Kidney (tissue), 13 donors: ENCODE measurements at regions not wholly inside any gene's neighbourhood (a gene's known extent, or its start where the extent isn't known, plus 50 kb on each side); places are given as distances from the start of the nearest gene placed in this dataset.

Source experiments
- DNase-seq, 5 donors: peaks; one replicate each; pipeline ENCODE4 v3.0.0-alpha.2; 2013 to 2020
- FAIRE-seq: peaks from 2 replicates; lab custom pipeline; 2012; peaks lifted over from hg19 to GRCh38; lab: Jason Lieb, UNC
- H3K27ac ChIP-seq, 2 donors: one replicate each; pipeline ENCODE4 v1.7.0; 2013; ENCODE audit warnings: low read depth in 2 of 2, low read length in 2 of 2, inconsistent platforms in 1 of 2
- H3K27me3 ChIP-seq: one replicate; pipeline ENCODE4 v1.7.1; 2013; ENCODE audit warnings: low read length, inconsistent platforms; ENCODE audit not compliant: control insufficient read depth, insufficient read depth
- H3K36me3 ChIP-seq, 3 donors: one replicate each; pipeline versions ENCODE4 v1.7.0 to v1.7.1; 2013; ENCODE audit warnings: low read length in 3 of 3, control low read depth in 1 of 3, inconsistent platforms in 1 of 3; ENCODE audit not compliant: insufficient read depth in 3 of 3, control insufficient read depth in 2 of 3
- H3K4me1 ChIP-seq, 3 donors: one replicate each; pipeline versions ENCODE4 v1.7.0 to v1.7.1; 2013; ENCODE audit warnings: low read length in 3 of 3, inconsistent platforms in 1 of 3, low read depth in 1 of 3; ENCODE audit not compliant: control insufficient read depth in 2 of 3, insufficient read depth in 2 of 3
- H3K4me3 ChIP-seq, 3 donors: one replicate each; pipeline versions ENCODE4 v1.7.0 to v1.8.1; 2013; ENCODE audit warnings: low read length in 3 of 3, control low read depth in 1 of 3, inconsistent platforms in 1 of 3
- H3K9ac ChIP-seq, 3 donors: one replicate each; pipeline versions ENCODE4 v1.7.0 to v1.7.1; 2013; ENCODE audit warnings: low read length in 3 of 3, control low read depth in 1 of 3, inconsistent platforms in 1 of 3
- H3K9me3 ChIP-seq, 3 donors: one replicate each; pipeline versions ENCODE4 v1.7.0 to v1.7.1; 2013; ENCODE audit warnings: low read length in 3 of 3, control low read depth in 1 of 3, inconsistent platforms in 1 of 3; ENCODE audit not compliant: control insufficient read depth in 2 of 3, insufficient read depth in 1 of 3
- CTCF ChIP-seq: IDR thresholded peaks from 3 replicates; pipeline ENCODE4 v1.5.1; 2012; ENCODE audit warnings: mild to moderate bottlenecking, moderate library complexity, borderline replicate concordance; ENCODE audit not compliant: insufficient read depth; ENCODE audit errors: extremely low read depth
- intact Hi-C: fragments of 100-400 bp; cut with DNase I; formaldehyde crosslinking; loops from one replicate; pipeline ENCODE4 v1.11.1; 2022
- donor health status: control.
- donor health status: control.
- donor health status: control.
- donor health status: control.
- donor health status: control.
- donor health status: DM: yes; HTN: yes; CAD: no.
- donor health status: Normal renal cell carcinoma (clear cell type).

GRCh38 chr3:25365636-25366035, 62.4 kb upstream of the RARB start:
- no peak overlapping the region for H3K27ac ChIP-seq
- no peaks in the 10 kb centered on the region for H3K9me3 ChIP-seq
- H3K4me1 ChIP-seq = no peaks in the 10 kb centered on the region
- H3K36me3 ChIP-seq = no peaks in the 10 kb centered on the region
- no peak overlapping the region for H3K4me3 ChIP-seq
- intact Hi-C loops = no loop called here
- no peak overlapping the region for H3K9ac ChIP-seq
- no peak for DNase-seq
- no peak for TF ChIP-seq CTCF
- no peaks in the 10 kb centered on the region for H3K27me3 ChIP-seq
- no peak for FAIRE-seq

- Histone ChIP-seq H3K9ac (no peak overlapping the region), H3K27ac (no peak overlapping the region), H3K9me3 (no peaks in the 10 kb centered on the region), H3K4me3 (no peak overlapping the region), H3K36me3 (no peaks in the 10 kb centered on the region), H3K27me3 (no peaks in the 10 kb centered on the region), H3K4me1 (no peaks in the 10 kb centered on the region)
- no peak for TF ChIP-seq CTCF
- FAIRE-seq (no peak), DNase-seq (no peak)
- intact Hi-C loops = no loop called here
Observed at GRCh38 chr3:25367025-25367424, 61.0 kb upstream of the RARB start.

GRCh38 chr3:25372167-25372566, 55.9 kb upstream of the RARB start:
- H3K4me3 ChIP-seq = no peak overlapping the region
- no peaks in the 10 kb centered on the region for H3K36me3 ChIP-seq
- intact Hi-C loops = no loop called here
- H3K9ac ChIP-seq = no peak overlapping the region
- no peaks in the 10 kb centered on the region for H3K4me1 ChIP-seq
- no peak for TF ChIP-seq CTCF
- FAIRE-seq (no peak), DNase-seq (no peak)
- no peak overlapping the region for H3K27ac ChIP-seq
- H3K9me3 ChIP-seq = no peaks in the 10 kb centered on the region
- no peaks in the 10 kb centered on the region for H3K27me3 ChIP-seq

GRCh38 chr3:25376340-25376739, 51.7 kb upstream of the RARB start:
- Histone ChIP-seq H3K27me3 (no peaks in the 10 kb centered on the region), H3K36me3 (no peaks in the 10 kb centered on the region), H3K9ac (no peak overlapping the region), H3K4me1 (no peaks in the 10 kb centered on the region), H3K4me3 (no peak overlapping the region), H3K27ac (no peak overlapping the region), H3K9me3 (no peaks in the 10 kb centered on the region)
- no peak for DNase-seq
- TF ChIP-seq CTCF = no peak
- intact Hi-C loops = no loop called here
- FAIRE-seq = no peak
